HEK293 (cell line): ENCODE measurements at regions not wholly inside any gene's neighbourhood (a gene's known extent, or its start where the extent isn't known, plus 50 kb on each side); places are given as distances from the start of the nearest gene placed in this dataset.
"Not testable (repeated sequence)": the region's sequence is repeated elsewhere in the genome, so short reads cannot be mapped to it uniquely, and the experiment has no call there.

Experiments used
- CTCF ChIA-PET: fragments of 350-600 bp; formaldehyde crosslinking; extraction: SDS; loops from one replicate; lab custom pipeline; 2021; ENCODE audit warnings: antibody characterized with exemption; lab: Yijun Ruan, JAX
- POLR2A ChIA-PET: fragments of 300-600 bp; formaldehyde crosslinking; extraction: SDS; loops from one replicate; lab custom pipeline; 2020; ENCODE audit warnings: antibody characterized with exemption, inconsistent platforms; lab: Yijun Ruan, JAX
- H3K27ac ChIP-seq: fragments of 200-500 bp; sonication (Bioruptor generic); 2 replicates; pipeline ENCODE4 v1.5.1; 2014; ENCODE audit warnings: low read depth, low read length, control low read depth, inconsistent platforms; ENCODE audit errors: extremely low read depth
- H3K36me3 ChIP-seq, 2 experiments: fragments of 200-500 bp in 1 of 2; sonication (Bioruptor generic) in 1 of 2; 1 replicate in 1 of 2; 2 replicates in 1 of 2; pipeline ENCODE4 v1.5.1; 2014 to 2017; ENCODE audit warnings: inconsistent platforms in 2 of 2, low read length in 2 of 2; ENCODE audit not compliant: control insufficient read depth in 2 of 2, insufficient read depth in 1 of 2
- H3K4me1 ChIP-seq: fragments of 200-500 bp; sonication (Bioruptor generic); 2 replicates; pipeline ENCODE4 v1.5.1; 2014; ENCODE audit warnings: mild to moderate bottlenecking, low read length, inconsistent platforms; ENCODE audit not compliant: control insufficient read depth, insufficient read depth
- H3K4me3 ChIP-seq: 2 replicates; pipeline ENCODE4 v1.5.1; 2011; ENCODE audit warnings: low read depth, mild to moderate bottlenecking, control low read depth, low read length, moderate library complexity
- H3K9me3 ChIP-seq: fragments of 200-500 bp; sonication (Bioruptor generic); 2 replicates; pipeline ENCODE4 v1.5.1; 2014; ENCODE audit warnings: low read depth, low read length, inconsistent platforms; ENCODE audit not compliant: control insufficient read depth, insufficient read depth
- AEBP2 ChIP-seq: fragments of 450-650 bp; formaldehyde crosslinking; IDR thresholded peaks from 2 replicates; pipeline ENCODE4 v1.5.1; 2016; ENCODE audit warnings: missing biosample characterization, missing genetic modification characterization, borderline replicate concordance
- KLF7 ChIP-seq: fragments of 450-650 bp; formaldehyde crosslinking; IDR thresholded peaks from 2 replicates; pipeline ENCODE4 v1.5.1; 2016; ENCODE audit warnings: missing biosample characterization, missing genetic modification characterization, borderline replicate concordance
- MZF1 ChIP-seq: fragments of 450-650 bp; formaldehyde crosslinking; IDR thresholded peaks from 2 replicates; pipeline ENCODE4 v1.5.1; 2017; ENCODE audit warnings: missing biosample characterization, missing genetic modification characterization, borderline replicate concordance
- RBAK ChIP-seq: fragments of 450-650 bp; formaldehyde crosslinking; IDR thresholded peaks from 2 replicates; pipeline ENCODE4 v1.5.1; 2016; ENCODE audit warnings: missing biosample characterization, missing genetic modification characterization
- SCRT2 ChIP-seq: fragments of 450-650 bp; formaldehyde crosslinking; IDR thresholded peaks from 2 replicates; pipeline ENCODE4 v1.5.1; 2016; ENCODE audit warnings: missing biosample characterization, missing genetic modification characterization
- SP7 ChIP-seq: fragments of 450-650 bp; formaldehyde crosslinking; IDR thresholded peaks from 2 replicates; pipeline ENCODE4 v1.5.1; 2016; ENCODE audit warnings: missing biosample characterization, missing genetic modification characterization
- YY2 ChIP-seq: fragments of 450-650 bp; formaldehyde crosslinking; IDR thresholded peaks from 2 replicates; pipeline ENCODE4 v1.5.1; 2016; ENCODE audit warnings: missing biosample characterization, missing genetic modification characterization
- ZNF138 ChIP-seq: fragments of 450-650 bp; formaldehyde crosslinking; IDR thresholded peaks from 2 replicates; pipeline ENCODE4 v1.5.1; 2016; ENCODE audit warnings: missing biosample characterization, missing genetic modification characterization, borderline replicate concordance
- ZNF146 ChIP-seq: fragments of 450-650 bp; formaldehyde crosslinking; IDR thresholded peaks from 2 replicates; pipeline ENCODE4 v1.5.1; 2016; ENCODE audit warnings: missing biosample characterization, missing genetic modification characterization
- ZNF174 ChIP-seq: fragments of 450-650 bp; formaldehyde crosslinking; IDR thresholded peaks from 2 replicates; pipeline ENCODE4 v1.5.0; 2017; ENCODE audit warnings: missing biosample characterization, mild to moderate bottlenecking, missing genetic modification characterization
- ZNF202 ChIP-seq: fragments of 450-650 bp; formaldehyde crosslinking; IDR thresholded peaks from 2 replicates; pipeline ENCODE4 v1.5.1; 2016; ENCODE audit warnings: missing biosample characterization, missing genetic modification characterization, borderline replicate concordance
- ZNF266 ChIP-seq: fragments of 450-650 bp; formaldehyde crosslinking; IDR thresholded peaks from 2 replicates; pipeline ENCODE4 v1.5.1; 2016; ENCODE audit warnings: missing biosample characterization, missing genetic modification characterization, low read depth
- ZNF473 ChIP-seq: fragments of 450-650 bp; formaldehyde crosslinking; IDR thresholded peaks from 2 replicates; pipeline ENCODE4 v1.5.1; 2017; ENCODE audit warnings: missing biosample characterization, missing genetic modification characterization
- ZNF48 ChIP-seq: fragments of 450-650 bp; formaldehyde crosslinking; IDR thresholded peaks from 2 replicates; pipeline ENCODE4 v1.5.1; 2016; ENCODE audit warnings: missing biosample characterization, missing genetic modification characterization
- ZNF513 ChIP-seq: fragments of 450-650 bp; IDR thresholded peaks from 2 replicates; pipeline ENCODE4 v1.5.1; 2018; ENCODE audit warnings: missing biosample characterization, missing genetic modification characterization
- ZNF521 ChIP-seq: fragments of 450-650 bp; formaldehyde crosslinking; IDR thresholded peaks from 2 replicates; pipeline ENCODE4 v1.5.1; 2017; ENCODE audit warnings: missing biosample characterization, mild to moderate bottlenecking, missing genetic modification characterization
- ZNF529 ChIP-seq: fragments of 450-650 bp; formaldehyde crosslinking; IDR thresholded peaks from 2 replicates; pipeline ENCODE4 v1.5.1; 2017; ENCODE audit warnings: missing genetic modification characterization, missing biosample characterization; ENCODE audit not compliant: insufficient replicate concordance
- ZNF544 ChIP-seq: fragments of 450-650 bp; formaldehyde crosslinking; IDR thresholded peaks from 2 replicates; pipeline ENCODE4 v1.5.0; 2017; ENCODE audit warnings: missing biosample characterization, missing genetic modification characterization
- ZNF621 ChIP-seq: fragments of 450-650 bp; formaldehyde crosslinking; IDR thresholded peaks from 2 replicates; pipeline ENCODE4 v1.5.1; 2017; ENCODE audit warnings: missing biosample characterization, missing genetic modification characterization
- ZNF639 ChIP-seq: fragments of 450-650 bp; formaldehyde crosslinking; IDR thresholded peaks from 2 replicates; pipeline ENCODE4 v1.5.1; 2016; ENCODE audit warnings: missing biosample characterization, missing genetic modification characterization
- ZNF660 ChIP-seq: fragments of 450-650 bp; IDR thresholded peaks from 2 replicates; pipeline ENCODE4 v1.5.1; 2018; ENCODE audit warnings: missing biosample characterization, mild to moderate bottlenecking, missing genetic modification characterization
- ZNF664 ChIP-seq: fragments of 450-650 bp; formaldehyde crosslinking; IDR thresholded peaks from 2 replicates; pipeline ENCODE4 v1.5.1; 2016; ENCODE audit warnings: missing biosample characterization, missing genetic modification characterization
- ZNF701 ChIP-seq: fragments of 450-650 bp; formaldehyde crosslinking; IDR thresholded peaks from 2 replicates; pipeline ENCODE4 v1.5.1; 2016; ENCODE audit warnings: missing biosample characterization, missing genetic modification characterization
- ZNF707 ChIP-seq: fragments of 450-650 bp; formaldehyde crosslinking; IDR thresholded peaks from 2 replicates; pipeline ENCODE4 v1.5.1; 2016; ENCODE audit warnings: missing biosample characterization, missing genetic modification characterization
- ZNF785 ChIP-seq: fragments of 450-650 bp; formaldehyde crosslinking; IDR thresholded peaks from 2 replicates; pipeline ENCODE4 v1.5.1; 2016; ENCODE audit warnings: missing biosample characterization, missing genetic modification characterization
- ZSCAN30 ChIP-seq: fragments of 450-650 bp; IDR thresholded peaks from 2 replicates; pipeline ENCODE4 v1.5.1; 2018; ENCODE audit warnings: missing biosample characterization, mild to moderate bottlenecking, missing genetic modification characterization, moderate library complexity
- TF ChIP-seq, protein P1 (sequence below): IDR thresholded peaks from 2 replicates; pipeline ENCODE4 v1.6.1; 2011; ENCODE audit warnings: mild to moderate bottlenecking, low read depth, low read length, borderline replicate concordance
- TF ChIP-seq, protein P2 (sequence below): fragments of 450-650 bp; formaldehyde crosslinking; IDR thresholded peaks from 2 replicates; pipeline ENCODE4 v1.5.1; 2016; ENCODE audit warnings: missing biosample characterization, missing genetic modification characterization

GRCh38 chr4:122083351-122083750 is 68.8 kb upstream of the BLTP1 start:
- Histone ChIP-seq H3K4me3 (no peak overlapping the region), H3K36me3 (no peaks in the 10 kb centered on the region), H3K4me1 (peaks cover 5% of the 10 kb centered on the region; the same call in 1 of the 2 replicates), H3K9me3 (no peaks in the 10 kb centered on the region), H3K27ac (no peak overlapping the region)
- TF ChIP-seq ZNF529 (tag by site-specific recombination) (no peak), ZNF146 (tag by site-specific recombination) (no peak), ZNF266 (tag by site-specific recombination) (no peak), ZNF660 (tag by site-specific recombination) (no peak), YY2 (tag by site-specific recombination) (no peak), ZNF707 (tag by site-specific recombination) (no peak), SCRT2 (tag by site-specific recombination) (no peak), ZNF48 (tag by site-specific recombination) (no peak), KLF7 (no peak), ZNF473 (tag by site-specific recombination) (no peak), ZNF521 (tag by site-specific recombination) (no peak), SP7 (no peak)
- TF ChIP-seq, protein P1, sequence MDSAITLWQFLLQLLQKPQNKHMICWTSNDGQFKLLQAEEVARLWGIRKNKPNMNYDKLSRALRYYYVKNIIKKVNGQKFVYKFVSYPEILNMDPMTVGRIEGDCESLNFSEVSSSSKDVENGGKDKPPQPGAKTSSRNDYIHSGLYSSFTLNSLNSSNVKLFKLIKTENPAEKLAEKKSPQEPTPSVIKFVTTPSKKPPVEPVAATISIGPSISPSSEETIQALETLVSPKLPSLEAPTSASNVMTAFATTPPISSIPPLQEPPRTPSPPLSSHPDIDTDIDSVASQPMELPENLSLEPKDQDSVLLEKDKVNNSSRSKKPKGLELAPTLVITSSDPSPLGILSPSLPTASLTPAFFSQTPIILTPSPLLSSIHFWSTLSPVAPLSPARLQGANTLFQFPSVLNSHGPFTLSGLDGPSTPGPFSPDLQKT, result no peak
- ChIA-PET CTCF (no interaction called here), POLR2A (no interaction called here)

GRCh38 chr4:122082661-122083060 is 69.5 kb upstream of the BLTP1 start:
- Histone ChIP-seq H3K4me3 (no peak overlapping the region), H3K36me3 (no peaks in the 10 kb centered on the region), H3K27ac (no peak overlapping the region), H3K4me1 (peaks cover 5% of the 10 kb centered on the region; the same call in 1 of the 2 replicates)
- TF ChIP-seq ZNF664 (tag by site-specific recombination) (no peak), ZNF513 (tag by site-specific recombination) (no peak), RBAK (tag by site-specific recombination) (no peak), ZNF544 (no peak), ZNF785 (tag by site-specific recombination) (no peak), ZNF202 (tag by site-specific recombination) (no peak), ZSCAN30 (tag by site-specific recombination) (no peak), ZNF621 (tag by site-specific recombination) (no peak), SP7 (no peak), ZNF138 (tag by site-specific recombination) (no peak), SCRT2 (tag by site-specific recombination) (no peak), ZNF639 (tag by site-specific recombination) (no peak), MZF1 (tag by site-specific recombination) (no peak), AEBP2 (tag by site-specific recombination) (no peak), ZNF174 (tag by site-specific recombination) (no peak), ZNF701 (no peak)
- TF ChIP-seq, protein P2, sequence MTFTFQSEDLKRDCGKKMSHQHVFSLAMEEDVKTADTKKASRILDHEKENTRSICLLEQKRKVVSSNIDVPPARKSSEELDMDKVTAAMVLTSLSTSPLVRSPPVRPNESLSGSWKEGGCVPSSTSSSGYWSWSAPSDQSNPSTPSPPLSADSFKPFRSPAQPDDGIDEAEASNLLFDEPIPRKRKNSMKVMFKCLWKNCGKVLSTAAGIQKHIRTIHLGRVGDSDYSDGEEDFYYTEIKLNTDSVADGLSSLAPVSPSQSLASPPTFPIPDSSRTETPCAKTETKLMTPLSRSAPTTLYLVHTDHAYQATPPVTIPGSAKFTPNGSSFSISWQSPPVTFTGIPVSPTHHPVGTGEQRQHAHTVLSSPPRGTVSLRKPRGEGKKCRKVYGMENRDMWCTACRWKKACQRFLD, result no peak
- TF ChIP-seq, all 188 proteins: peak for 0
- no peaks in the 10 kb centered on the region for H3K9me3 ChIP-seq
- CTCF ChIA-PET, result no interaction called here
- POLR2A ChIA-PET, result no interaction called here

GRCh38 chr4:122077653-122078052 is 74.5 kb upstream of the BLTP1 start:
- CTCF ChIA-PET, H3K9me3 ChIP-seq, H3K4me1 ChIP-seq, H3K36me3 ChIP-seq, H3K27ac ChIP-seq, POLR2A ChIA-PET, H3K4me3 ChIP-seq: not testable (repeated sequence)
